HG03108 (cell line): ENCODE measurements at regions not wholly inside any gene's neighbourhood (a gene's known extent, or its start where the extent isn't known, plus 50 kb on each side); places are given as distances from the start of the nearest gene placed in this dataset.
"Not testable (repeated sequence)": the region's sequence is repeated elsewhere in the genome, so short reads cannot be mapped to it uniquely, and the experiment has no call there.

Source experiments
- ATAC-seq: cut with Tn5 transposase; IDR thresholded peaks from one replicate; pipeline ENCODE4 v1.9.1; 2021; ENCODE audit warnings: moderate library complexity; ENCODE audit not compliant: unreplicated experiment

DNA sequence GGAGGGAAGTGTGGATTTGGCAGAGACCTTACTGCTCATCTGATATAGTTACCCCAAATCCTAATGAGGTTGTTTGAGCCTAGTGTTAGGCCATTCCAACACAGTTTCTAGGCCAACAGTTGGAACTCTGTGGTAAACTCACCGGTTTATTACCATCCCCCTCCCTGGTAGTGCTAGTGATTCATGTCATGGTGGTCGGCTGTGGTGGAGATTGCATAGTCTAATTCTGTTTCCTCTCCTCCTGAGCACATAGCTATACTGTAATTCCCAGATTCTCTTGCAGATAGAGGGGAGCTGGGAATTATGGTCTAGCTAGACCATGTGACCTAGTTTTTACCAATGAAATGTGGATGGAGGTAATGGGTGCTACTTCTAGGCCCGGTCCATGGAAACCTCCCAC is 123.7 kb upstream of the KIF26B start:
- ATAC-seq, result no peak

- ATAC-seq, result no peak
Measured at GRCh38 chr1:245026247-245026646, 128.5 kb upstream of the KIF26B start.

- ATAC-seq, result no peak
Measured at GRCh38 chr1:245025525-245025924, 129.3 kb upstream of the KIF26B start.

GRCh38 chr1:245023222-245023621 is 131.6 kb upstream of the KIF26B start:
- no peak for ATAC-seq

- no peak for ATAC-seq
Measured at GRCh38 chr1:245019910-245020486, 134.8 kb upstream of the KIF26B start.

DNA sequence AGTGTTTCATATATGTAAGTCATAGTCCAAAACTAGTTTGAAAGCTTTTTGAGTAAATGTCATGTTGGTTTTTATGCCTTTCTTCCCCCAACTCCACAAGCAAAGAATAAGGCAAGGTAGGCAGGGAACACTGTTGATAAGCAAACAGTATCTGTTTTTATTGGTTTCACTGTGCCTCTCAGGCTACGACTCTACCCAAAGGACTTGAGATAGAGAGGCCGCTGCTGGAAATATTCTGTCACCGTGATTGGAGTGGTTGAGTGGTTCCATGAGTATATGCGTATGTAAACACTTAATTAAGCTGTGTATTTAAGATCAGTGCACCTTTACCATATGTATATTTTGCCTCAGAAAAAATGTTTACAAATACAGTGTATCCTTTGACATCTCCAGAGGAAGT is 138.1 kb upstream of the KIF26B start:
- ATAC-seq, result no peak

DNA sequence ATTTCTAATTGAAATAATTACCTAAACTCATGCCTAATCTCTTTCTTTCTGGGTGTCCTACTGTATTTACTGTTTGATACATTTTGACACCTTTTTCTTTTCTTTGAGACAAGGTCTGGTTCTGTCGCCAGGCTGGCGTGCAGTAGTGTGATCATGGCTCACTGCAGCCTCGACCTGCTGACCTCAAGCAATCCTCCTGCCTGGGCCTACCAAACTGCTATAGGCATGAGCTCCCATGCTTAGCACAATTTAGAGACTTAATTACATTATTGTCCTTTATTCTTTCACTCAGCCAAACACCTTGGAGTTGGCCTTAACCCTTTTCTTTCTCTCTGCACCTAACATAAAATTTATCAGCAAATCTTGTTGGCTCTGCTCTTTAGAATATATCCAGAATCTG is 139.8 kb upstream of the KIF26B start:
- ATAC-seq, result no peak

DNA sequence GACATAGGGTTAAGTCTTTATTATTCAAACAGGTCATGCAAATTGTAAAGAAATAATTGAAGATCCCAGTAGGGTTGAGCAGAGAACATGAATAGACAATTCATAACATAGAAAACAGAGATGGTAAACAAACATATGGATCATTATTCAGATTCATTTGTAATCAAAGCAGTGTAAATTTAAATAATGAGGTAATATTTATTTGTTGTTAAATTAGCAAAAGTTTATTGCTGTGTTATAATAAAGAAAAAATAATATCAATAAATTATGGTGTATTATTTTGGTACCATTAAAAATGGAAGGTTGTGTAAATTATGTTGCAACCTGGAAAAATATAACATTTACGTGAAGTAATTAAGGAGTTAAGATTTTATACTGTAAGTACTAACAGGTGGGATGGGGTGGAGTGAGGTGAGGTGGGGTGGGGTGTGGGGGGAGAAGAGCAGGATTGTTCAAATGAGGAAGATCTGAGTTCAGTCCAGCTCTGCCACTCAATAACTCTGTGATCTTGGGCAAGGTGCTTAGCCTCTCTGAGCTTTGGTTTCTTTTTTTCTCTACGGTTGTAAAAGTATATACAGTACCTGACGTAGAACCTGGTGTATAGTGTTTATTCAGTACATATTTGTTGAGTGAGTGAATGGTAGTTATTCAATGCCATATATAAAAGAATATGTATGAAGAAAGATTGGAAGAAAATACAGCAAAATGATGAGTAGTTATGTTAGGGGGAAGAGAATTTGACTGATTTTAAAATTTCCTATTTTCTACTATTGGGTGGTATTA is 140.3 kb upstream of the KIF26B start:
- ATAC-seq, result no peak

DNA sequence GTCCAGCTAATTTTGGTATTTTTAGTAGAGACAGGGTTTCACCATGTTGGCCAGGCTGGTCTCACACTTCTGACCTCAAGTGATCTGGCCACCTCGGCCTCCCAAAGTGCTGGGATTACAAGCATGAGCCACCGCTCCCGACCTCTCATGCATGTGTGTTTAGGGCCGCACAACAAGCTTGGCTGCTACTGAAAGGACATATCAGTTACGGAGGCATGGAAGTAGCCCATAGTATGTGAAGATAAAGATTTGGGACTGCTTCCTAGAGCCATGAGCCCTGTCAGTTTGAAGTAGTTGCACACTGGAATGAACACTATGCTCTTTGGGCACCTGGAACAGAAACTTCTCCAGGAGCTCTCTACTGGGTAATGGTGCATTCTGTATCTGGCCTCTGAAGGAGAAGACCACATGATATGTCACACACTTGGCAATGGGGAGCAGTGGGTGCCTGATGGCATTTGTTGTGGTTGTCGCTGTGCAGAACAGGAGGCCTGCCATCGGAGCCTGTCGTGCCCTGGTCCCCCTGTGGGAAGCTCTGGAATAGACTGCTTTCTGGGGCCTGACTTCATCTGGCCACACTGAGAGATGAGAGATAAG is 144.7 kb upstream of the KIF26B start:
- ATAC-seq, result no peak

DNA sequence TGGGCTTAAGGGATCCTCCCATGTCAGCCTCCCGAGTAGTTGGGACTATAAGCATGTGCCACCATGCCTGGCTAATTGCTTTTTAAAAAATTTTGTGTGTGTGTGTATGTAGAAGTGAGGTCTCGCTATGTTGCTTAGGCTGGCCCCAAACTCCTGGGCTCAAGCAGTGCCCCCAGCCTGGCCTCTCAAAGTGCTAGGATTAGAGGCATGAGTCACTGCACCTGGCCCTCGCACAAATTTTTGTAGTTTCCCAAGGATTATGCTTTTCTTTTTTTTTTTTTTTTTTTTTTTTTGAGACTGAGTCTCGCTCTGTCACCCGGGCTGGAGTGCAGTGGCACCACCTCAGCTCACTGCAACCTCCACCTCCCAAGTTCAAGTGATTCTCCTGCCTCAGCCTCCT is 144.4 kb upstream of the HNRNPU start:
- no peak for ATAC-seq

DNA sequence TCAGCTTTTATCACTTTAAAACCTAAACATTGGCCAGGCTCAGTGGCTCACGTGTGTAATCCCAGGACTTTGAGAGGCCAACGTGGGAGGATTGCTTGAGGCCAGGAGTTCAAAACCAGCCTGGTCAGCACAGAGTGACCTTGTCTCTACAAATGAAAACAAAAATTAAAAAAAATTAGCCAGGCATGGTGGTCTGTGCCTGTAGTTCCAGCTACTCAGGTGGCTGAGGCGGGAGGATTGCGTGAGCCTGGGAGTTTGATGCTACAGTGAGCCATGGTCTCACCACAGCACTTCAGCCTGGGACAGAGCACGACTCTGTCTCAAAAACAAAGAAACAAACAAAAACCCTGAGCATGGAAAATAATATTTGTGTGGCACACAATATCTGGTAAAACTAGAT is 143.5 kb upstream of the HNRNPU start:
- no peak for ATAC-seq

DNA sequence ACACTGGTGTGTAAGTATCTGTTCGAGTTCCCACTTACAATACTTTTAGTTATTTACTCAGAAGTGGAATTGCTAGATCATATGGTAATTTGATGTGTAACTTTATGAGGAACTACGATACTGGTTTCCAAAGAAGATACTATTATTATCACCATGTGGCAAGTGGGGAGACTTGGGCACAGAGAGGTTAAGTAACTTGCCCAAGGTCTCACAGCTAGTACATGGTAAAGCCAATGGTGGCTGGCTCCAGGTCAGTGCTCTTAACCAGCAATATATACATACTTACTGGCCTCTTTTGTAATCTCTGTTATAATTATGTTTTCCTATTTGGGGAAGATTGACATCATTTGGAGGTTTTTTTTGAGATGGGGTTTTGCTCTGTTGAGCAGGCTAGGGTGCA is 138.9 kb upstream of the HNRNPU start:
- ATAC-seq, result no peak

DNA sequence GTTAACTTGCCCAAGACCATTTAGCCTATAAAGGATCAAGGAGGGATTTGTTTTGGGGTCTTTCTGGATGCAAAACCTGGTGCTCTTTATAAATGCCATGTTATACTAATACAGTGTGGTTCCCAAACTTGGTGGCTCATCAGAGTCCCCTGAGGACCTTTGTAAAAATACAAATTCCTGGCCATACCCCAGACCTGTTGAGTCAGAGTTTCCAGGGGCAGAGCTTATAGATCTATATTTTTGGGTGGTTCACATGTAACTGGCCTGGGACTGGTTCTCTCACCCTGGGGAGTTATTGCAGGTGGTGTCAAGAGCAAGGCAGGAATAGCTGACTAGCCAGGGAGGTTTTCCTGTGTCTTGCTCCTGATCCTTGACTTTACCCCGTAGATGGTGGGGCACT is 136.9 kb upstream of the HNRNPU start:
- no peak for ATAC-seq

DNA sequence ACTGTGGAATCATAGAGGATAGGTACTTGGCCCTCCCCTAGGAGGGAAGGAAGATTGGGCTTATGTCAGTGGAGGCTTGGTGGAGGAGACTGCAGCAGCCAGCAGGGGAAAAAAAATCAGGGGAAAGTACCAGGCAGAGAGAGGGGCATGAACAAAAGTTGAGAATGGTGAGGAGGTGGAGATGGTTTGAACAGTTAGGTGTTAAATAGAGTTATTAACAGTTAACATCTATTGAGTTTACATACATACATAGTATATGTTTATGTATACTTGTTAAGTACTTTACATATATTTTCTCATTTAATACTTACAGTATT is 136.5 kb upstream of the HNRNPU start:
- ATAC-seq, result no peak

- ATAC-seq, result not testable (repeated sequence)
Measured at GRCh38 chr1:244999644-245000043, 135.3 kb upstream of the HNRNPU start.

- ATAC-seq, result no peak
Measured at GRCh38 chr1:244998717-244999346, 134.5 kb upstream of the HNRNPU start.

- ATAC-seq, result no peak
Measured at GRCh38 chr1:244995602-244996400, 131.5 kb upstream of the HNRNPU start.

GRCh38 chr1:244992833-244993232 is 128.5 kb upstream of the HNRNPU start:
- ATAC-seq, result no peak

DNA sequence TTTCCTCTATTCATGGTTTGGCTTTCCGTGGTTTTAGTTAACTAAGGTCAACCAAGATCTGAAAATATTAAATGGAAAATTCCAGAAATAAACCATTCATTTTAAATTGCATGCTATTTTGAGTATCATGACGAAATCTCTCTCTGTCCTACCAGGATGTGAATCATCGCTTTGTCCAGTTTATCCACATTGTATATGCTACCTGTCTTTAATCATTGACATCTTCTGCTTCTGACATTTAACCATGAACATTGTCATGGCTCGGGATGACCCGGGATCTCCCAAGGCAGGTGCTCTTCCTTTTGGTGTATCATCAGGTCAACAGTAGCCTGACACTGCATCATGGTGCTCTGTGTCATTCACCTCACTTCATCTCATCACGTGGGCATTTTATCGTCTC is 125.5 kb upstream of the HNRNPU start:
- no peak for ATAC-seq

DNA sequence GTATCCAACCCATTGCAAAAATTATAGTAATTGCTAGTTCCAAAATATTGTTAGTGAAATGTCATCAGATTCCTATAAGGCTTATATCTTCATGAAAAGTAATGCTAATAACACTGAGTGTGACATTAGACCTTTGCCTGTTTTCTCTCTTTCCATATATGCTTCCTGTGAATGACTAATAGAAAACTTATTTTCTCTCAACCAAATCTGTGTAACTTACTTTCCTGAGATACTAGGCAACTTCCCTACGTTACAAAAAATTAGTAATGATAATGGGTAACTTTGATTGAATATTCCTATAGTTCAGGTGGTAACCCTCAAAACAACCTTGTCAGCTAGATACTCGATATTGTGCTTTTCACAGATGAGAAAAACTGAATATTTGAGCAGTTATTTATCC is 124.2 kb upstream of the HNRNPU start:
- no peak for ATAC-seq

DNA sequence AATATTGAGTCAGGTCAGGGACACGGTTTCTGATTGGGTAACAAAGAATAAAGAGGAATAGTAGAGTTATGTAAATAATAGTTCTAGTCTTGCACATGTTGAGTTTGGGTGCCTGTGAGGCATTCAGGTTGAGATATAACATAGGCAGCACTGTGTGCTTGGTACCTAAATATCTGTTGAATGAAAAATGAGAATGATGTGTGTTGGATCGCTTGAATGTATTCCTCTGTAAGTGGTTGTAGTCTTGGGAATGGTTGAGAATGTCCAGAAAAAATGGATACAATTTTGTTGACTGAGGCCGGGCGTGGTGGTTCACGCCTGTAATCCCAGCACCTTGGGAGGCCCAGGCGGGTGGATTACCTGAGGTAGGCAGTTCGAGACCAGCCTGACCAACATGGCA is 116.3 kb upstream of the HNRNPU start:
- ATAC-seq, result no peak
